Endothelial cell of umbilical vein (primary cell): ENCODE measurements at regions not wholly inside any gene's neighbourhood (a gene's known extent, or its start where the extent isn't known, plus 50 kb on each side); places are given as distances from the start of the nearest gene placed in this dataset.

Experiments
- BruUV-seq: library from RNA; stranded (reverse); fragments of 400-500 nt; replicated peaks from 2 replicates; lab custom pipeline; 2021; lab: Mats Ljungman, UMichigan
- CTCF ChIA-PET: fragments of 300-600, 350-600 bp; sonication (Branson Sonifier 250); formaldehyde crosslinking; loops from one replicate; lab custom pipeline; 2021; ENCODE audit warnings: antibody characterized with exemption, inconsistent platforms; lab: Charles Lee
- POLR2A ChIA-PET: fragments of 300-600, 350-600 bp; sonication (Branson Sonifier 250); formaldehyde crosslinking; loops from one replicate; lab custom pipeline; 2021; ENCODE audit warnings: antibody characterized with exemption, inconsistent platforms; lab: Charles Lee
- DNase-seq: peaks from one replicate; pipeline ENCODE4 v3.0.0-alpha.2; 2011; ENCODE audit warnings: low read depth, low spot score
- FAIRE-seq: peaks from 2 replicates; lab custom pipeline; 2011; peaks lifted over from hg19 to GRCh38; lab: Jason Lieb, UNC
- H2AFZ ChIP-seq: 2 replicates; pipeline ENCODE4 v1.6.0; 2012; ENCODE audit warnings: low read depth, low read length, control low read depth, inconsistent platforms
- H3K27ac ChIP-seq: 2 replicates; pipeline ENCODE4 v1.5.1; 2011; ENCODE audit warnings: low read depth, mild to moderate bottlenecking, control low read depth, low read length, moderate library complexity; ENCODE audit not compliant: insufficient read depth
- H3K27me3 ChIP-seq, 2 experiments: 2 replicates each; pipeline versions ENCODE4 v1.6.0 to v1.6.1; 2011; ENCODE audit warnings: low read length in 2 of 2, mixed read lengths in 1 of 2; ENCODE audit not compliant: control insufficient read depth in 2 of 2, insufficient read depth in 2 of 2
- H3K36me3 ChIP-seq, 2 experiments: 2 replicates in 1 of 2; 3 replicates in 1 of 2; pipeline ENCODE4 v1.5.1; 2011; ENCODE audit warnings: low read length in 2 of 2, mild to moderate bottlenecking in 1 of 2, moderate library complexity in 1 of 2; ENCODE audit not compliant: control insufficient read depth in 2 of 2, insufficient read depth in 2 of 2; ENCODE audit errors: extremely low read depth in 1 of 2
- H3K4me1 ChIP-seq: 3 replicates; pipeline ENCODE4 v1.5.1; 2011; ENCODE audit warnings: mild to moderate bottlenecking, low read length; ENCODE audit not compliant: control insufficient read depth, insufficient read depth; ENCODE audit errors: extremely low read depth
- H3K4me2 ChIP-seq: 2 replicates; pipeline ENCODE4 v1.6.1; 2011; ENCODE audit warnings: low read length, control low read depth, mixed read lengths; ENCODE audit not compliant: insufficient read depth
- H3K4me3 ChIP-seq, 3 experiments: fragments of 200-600 bp in 1 of 3; sonication (generic), shearing (Covaris generic) in 1 of 3; replicated peaks in 1 of 3; 2 replicates each; pipeline ENCODE4 v1.5.1; 2011 to 2016; ENCODE audit warnings: control low read depth in 3 of 3, low read length in 3 of 3, mild to moderate bottlenecking in 2 of 3, inconsistent platforms in 1 of 3, low read depth in 1 of 3, moderate library complexity in 1 of 3; ENCODE audit not compliant: insufficient read depth in 1 of 3
- H3K79me2 ChIP-seq: 2 replicates; pipeline ENCODE4 v1.6.0; 2012; ENCODE audit warnings: low read length, inconsistent platforms; ENCODE audit not compliant: control insufficient read depth, insufficient read depth
- H3K9ac ChIP-seq: replicated peaks from 2 replicates; pipeline ENCODE3; 2011; ENCODE audit warnings: low read length, control low read depth; ENCODE audit not compliant: insufficient read depth; ENCODE audit errors: extremely low read depth
- H3K9me1 ChIP-seq: replicated peaks from 3 replicates; pipeline ENCODE4 v1.6.0; 2011; ENCODE audit warnings: mild to moderate bottlenecking, low read length; ENCODE audit not compliant: control insufficient read depth, insufficient read depth; ENCODE audit errors: extremely low read depth
- H3K9me3 ChIP-seq: replicated peaks from 2 replicates; pipeline ENCODE4 v1.5.1; 2012; ENCODE audit warnings: low read length, inconsistent platforms; ENCODE audit not compliant: control insufficient read depth, insufficient read depth
- H4K20me1 ChIP-seq: replicated peaks from 2 replicates; pipeline ENCODE3; 2011; ENCODE audit warnings: mild to moderate bottlenecking, low read length; ENCODE audit not compliant: control insufficient read depth, insufficient read depth; ENCODE audit errors: extremely low read depth
- EZH2 ChIP-seq: IDR thresholded peaks from 2 replicates; pipeline ENCODE4 v1.6.1; 2012; ENCODE audit warnings: borderline replicate concordance, low read depth, mild to moderate bottlenecking, moderate library complexity, low read length, inconsistent platforms; ENCODE audit not compliant: severe bottlenecking
- FOS ChIP-seq: IDR thresholded peaks from 2 replicates; pipeline ENCODE4 v1.6.1; 2011; ENCODE audit warnings: mild to moderate bottlenecking, low read length, moderate library complexity, borderline replicate concordance; ENCODE audit not compliant: insufficient read depth
- GATA2 ChIP-seq: IDR thresholded peaks from 2 replicates; pipeline ENCODE4 v1.7.0; 2011; ENCODE audit warnings: low read depth, mild to moderate bottlenecking, moderate library complexity, mixed read lengths, low read length; ENCODE audit not compliant: insufficient read length, insufficient read depth
- JUN ChIP-seq: IDR thresholded peaks from 2 replicates; pipeline ENCODE4 v1.6.1; 2011; ENCODE audit warnings: borderline replicate concordance, low read depth; ENCODE audit not compliant: insufficient read length, insufficient read depth
- MYC ChIP-seq: IDR thresholded peaks from one replicate; pipeline ENCODE4 v1.6.1; 2011; ENCODE audit warnings: mild to moderate bottlenecking, low read depth, low read length
- POLR2A ChIP-seq: IDR thresholded peaks from 2 replicates; pipeline ENCODE4 v1.6.1; 2012; ENCODE audit warnings: low read depth, mild to moderate bottlenecking, control low read depth, low read length
- POLR2AphosphoS5 ChIP-seq: IDR thresholded peaks from 2 replicates; pipeline ENCODE4 v1.6.1; 2012; ENCODE audit warnings: low read depth, mild to moderate bottlenecking, control low read depth, low read length, moderate library complexity; ENCODE audit not compliant: insufficient read depth
- dilution Hi-C: fragments of 300-500 bp; cut with MboI; formaldehyde crosslinking; loops from one replicate; pipeline ENCODE4 v1.15.0; 2019; ENCODE audit warnings: low sequenced_read_pairs; ENCODE audit not compliant: extremely low pct_ligation_motif_present
- intact Hi-C: fragments of 100-400 bp; cut with micrococcal nuclease; formaldehyde crosslinking; loops from one replicate; pipeline ENCODE4 v1.10.0; 2022
- TF ChIP-seq, protein P1 (sequence below), 2 donors: IDR thresholded peaks; 1 replicate in 1 of 2; 2 replicates in 1 of 2; pipeline ENCODE4 v1.5.1; 2011; ENCODE audit warnings: low read length in 2 of 2, mild to moderate bottlenecking in 2 of 2, moderate library complexity in 2 of 2, control low read depth in 1 of 2, inconsistent platforms in 1 of 2, low read depth in 1 of 2; ENCODE audit not compliant: insufficient read depth in 1 of 2; ENCODE audit errors: extremely low read depth in 1 of 2
- TF ChIP-seq, protein P2 (sequence below): IDR thresholded peaks from 2 replicates; pipeline ENCODE4 v1.6.1; 2011; ENCODE audit not compliant: insufficient read depth, insufficient read length

DNA sequence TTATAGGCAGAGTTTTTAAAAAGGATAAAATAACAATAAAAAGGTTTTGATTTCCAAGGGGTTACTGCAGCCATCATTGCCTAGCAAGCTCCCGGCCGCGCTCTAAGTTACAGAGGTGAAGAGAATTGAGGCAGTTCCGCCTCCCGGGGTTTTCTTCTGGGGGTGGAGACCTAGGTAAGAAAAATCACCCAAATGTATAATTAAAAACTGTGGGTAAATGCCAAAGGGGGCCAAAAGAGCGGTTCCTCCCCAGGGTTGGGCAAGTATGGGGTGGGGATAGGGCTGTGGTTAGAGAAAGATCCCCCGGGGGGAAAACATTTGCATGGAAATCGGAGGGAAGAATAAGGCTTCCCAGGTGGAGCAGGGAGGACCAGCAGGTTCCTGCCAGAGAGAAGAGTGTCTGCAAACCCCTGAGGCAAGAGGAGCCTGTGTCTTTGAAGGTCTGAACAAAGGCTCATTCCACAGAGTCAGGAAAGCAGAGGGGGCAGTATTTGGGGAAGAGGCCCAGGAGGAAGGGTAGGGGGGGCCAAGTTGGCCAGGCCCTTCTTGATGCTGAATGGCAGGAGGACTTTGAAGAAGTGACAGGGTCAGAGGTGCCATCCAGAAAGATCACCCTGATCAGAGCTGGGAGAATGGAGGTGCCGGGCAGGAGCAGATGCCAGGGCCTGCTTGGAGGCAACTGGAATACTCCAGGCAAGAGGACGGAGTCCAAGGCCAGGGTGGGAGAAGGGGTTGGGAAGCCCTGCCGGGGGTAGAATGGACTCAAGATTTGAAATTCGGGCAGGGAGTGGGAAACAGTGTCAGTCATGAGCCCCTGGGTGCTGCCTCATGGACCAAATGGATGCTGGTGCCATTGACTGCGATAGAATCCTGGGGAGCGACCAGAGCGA is 152.9 kb upstream of the RGMA start:
- FAIRE-seq, result no peak
- POLR2A ChIA-PET, result no interaction called here
- no peak overlapping the region for H3K27ac ChIP-seq

More for the DNA sequence above, 152.9 kb upstream of the RGMA start:
- Histone ChIP-seq H3K36me3 (no peaks in the 10 kb centered on the region), H3K4me3 (no peak overlapping the region), H3K4me2 (no peak overlapping the region), H2AFZ (no peak overlapping the region), H3K79me2 (no peaks in the 10 kb centered on the region), H3K9me1 (no peaks in the 10 kb centered on the region), H3K27me3 (no peaks in the 10 kb centered on the region), H3K9me3 (no peaks in the 10 kb centered on the region), H4K20me1 (no peaks in the 10 kb centered on the region), H3K9ac (no peak overlapping the region), H3K4me1 (no peaks in the 10 kb centered on the region)
- CTCF ChIA-PET, result no interaction called here
- no peak for DNase-seq
- TF ChIP-seq FOS (no peak), JUN (no peak), POLR2A (no peak), MYC (no peak), POLR2AphosphoS5 (no peak), GATA2 (no peak), EZH2 (no peak)
- TF ChIP-seq, protein P1, sequence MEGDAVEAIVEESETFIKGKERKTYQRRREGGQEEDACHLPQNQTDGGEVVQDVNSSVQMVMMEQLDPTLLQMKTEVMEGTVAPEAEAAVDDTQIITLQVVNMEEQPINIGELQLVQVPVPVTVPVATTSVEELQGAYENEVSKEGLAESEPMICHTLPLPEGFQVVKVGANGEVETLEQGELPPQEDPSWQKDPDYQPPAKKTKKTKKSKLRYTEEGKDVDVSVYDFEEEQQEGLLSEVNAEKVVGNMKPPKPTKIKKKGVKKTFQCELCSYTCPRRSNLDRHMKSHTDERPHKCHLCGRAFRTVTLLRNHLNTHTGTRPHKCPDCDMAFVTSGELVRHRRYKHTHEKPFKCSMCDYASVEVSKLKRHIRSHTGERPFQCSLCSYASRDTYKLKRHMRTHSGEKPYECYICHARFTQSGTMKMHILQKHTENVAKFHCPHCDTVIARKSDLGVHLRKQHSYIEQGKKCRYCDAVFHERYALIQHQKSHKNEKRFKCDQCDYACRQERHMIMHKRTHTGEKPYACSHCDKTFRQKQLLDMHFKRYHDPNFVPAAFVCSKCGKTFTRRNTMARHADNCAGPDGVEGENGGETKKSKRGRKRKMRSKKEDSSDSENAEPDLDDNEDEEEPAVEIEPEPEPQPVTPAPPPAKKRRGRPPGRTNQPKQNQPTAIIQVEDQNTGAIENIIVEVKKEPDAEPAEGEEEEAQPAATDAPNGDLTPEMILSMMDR (IDR thresholded peaks at IDR 0.05; ENCODE audit: extremely low read depth in 1 of 2, insufficient read depth in 1 of 2, low read depth in 1 of 2, low read length in 2 of 2), result no peak
- TF ChIP-seq, protein P2, sequence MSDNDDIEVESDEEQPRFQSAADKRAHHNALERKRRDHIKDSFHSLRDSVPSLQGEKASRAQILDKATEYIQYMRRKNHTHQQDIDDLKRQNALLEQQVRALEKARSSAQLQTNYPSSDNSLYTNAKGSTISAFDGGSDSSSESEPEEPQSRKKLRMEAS, result no peak
- intact Hi-C loops, result no loop called here
- dilution Hi-C loops, result no loop called here
- no TSS peak for BruUV-seq
